ENCODE measurements at regions not wholly inside any gene's neighbourhood (a gene's known extent, or its start where the extent isn't known, plus 50 kb on each side); places are given as distances from the start of the nearest gene placed in this dataset.

GRCh38 chr7:35552691-35553090 lies 142.2 kb downstream of the HERPUD2 start:
- no peak for TF ChIP-seq CTCF (IDR thresholded peaks at IDR 0.05)
- no peak for TF ChIP-seq POLR2A (IDR thresholded peaks at IDR 0.05)
